ENCODE measurements at regions not wholly inside any gene's neighbourhood (a gene's known extent, or its start where the extent isn't known, plus 50 kb on each side); places are given as distances from the start of the nearest gene placed in this dataset.

GRCh38 chr12:108432423-108433121 lies 82.5 kb upstream of the FICD start:
- no peak for TF ChIP-seq RARB (CRISPR knock-in tag; IDR thresholded peaks at IDR 0.05)
- TF ChIP-seq SNAI2 (CRISPR knock-in tag; IDR thresholded peaks at IDR 0.05) = no peak
- TF ChIP-seq TCF4 (CRISPR knock-in tag; IDR thresholded peaks at IDR 0.05; ENCODE audit: borderline replicate concordance) = no peak
- TF ChIP-seq BACH2 (CRISPR knock-in tag; IDR thresholded peaks at IDR 0.05; ENCODE audit: borderline replicate concordance) = no peak
- no peak for TF ChIP-seq ESRRG (CRISPR knock-in tag; IDR thresholded peaks at IDR 0.05)
- TF ChIP-seq PPARA (CRISPR knock-in tag; IDR thresholded peaks at IDR 0.05; ENCODE audit: borderline replicate concordance) = no peak
- no peak for TF ChIP-seq PATZ1 (CRISPR knock-in tag; IDR thresholded peaks at IDR 0.05; ENCODE audit: borderline replicate concordance)
- no peak for TF ChIP-seq CSRNP3 (CRISPR knock-in tag; IDR thresholded peaks at IDR 0.05)

All from SK-N-SH treated with all-trans-retinoic acid at 6 μM for 48 hours (cell line).